SJSA1 (cell line): ENCODE measurements at regions not wholly inside any gene's neighbourhood (a gene's known extent, or its start where the extent isn't known, plus 50 kb on each side); places are given as distances from the start of the nearest gene placed in this dataset.
"Not testable (repeated sequence)": the region's sequence is repeated elsewhere in the genome, so short reads cannot be mapped to it uniquely, and the experiment has no call there.

ENCODE experiments used
- DNase-seq, 2 experiments: peaks; one replicate each; pipeline ENCODE4 v3.0.0-alpha.2; 2015 to 2020; ENCODE audit warnings: low spot score in 2 of 2, low read depth in 1 of 2
- H3K27ac ChIP-seq: fragments of 250-450 bp; sonication (Bioruptor Pico); 2 replicates; pipeline ENCODE4 v1.5.1; 2020; ENCODE audit warnings: mild to moderate bottlenecking, moderate library complexity
- H3K27me3 ChIP-seq: fragments of 250-450 bp; sonication (Bioruptor Pico); replicated peaks from 2 replicates; pipeline ENCODE4 v1.5.1; 2020; ENCODE audit warnings: mild to moderate bottlenecking, moderate library complexity
- H3K36me3 ChIP-seq: fragments of 250-450 bp; sonication (Bioruptor Pico); 2 replicates; pipeline ENCODE4 v1.5.1; 2020; ENCODE audit warnings: mild to moderate bottlenecking
- H3K4me1 ChIP-seq: fragments of 250-450 bp; sonication (Bioruptor Pico); replicated peaks from 2 replicates; pipeline ENCODE4 v1.6.1; 2021; ENCODE audit warnings: mild to moderate bottlenecking
- H3K4me3 ChIP-seq: fragments of 250-450 bp; sonication (Bioruptor Pico); 2 replicates; pipeline ENCODE4 v1.5.1; 2020; ENCODE audit warnings: mild to moderate bottlenecking
- H3K9me3 ChIP-seq: fragments of 250-450 bp; sonication (Bioruptor Pico); replicated peaks from 2 replicates; pipeline ENCODE4 v1.5.1; 2020; ENCODE audit warnings: mild to moderate bottlenecking

DNA sequence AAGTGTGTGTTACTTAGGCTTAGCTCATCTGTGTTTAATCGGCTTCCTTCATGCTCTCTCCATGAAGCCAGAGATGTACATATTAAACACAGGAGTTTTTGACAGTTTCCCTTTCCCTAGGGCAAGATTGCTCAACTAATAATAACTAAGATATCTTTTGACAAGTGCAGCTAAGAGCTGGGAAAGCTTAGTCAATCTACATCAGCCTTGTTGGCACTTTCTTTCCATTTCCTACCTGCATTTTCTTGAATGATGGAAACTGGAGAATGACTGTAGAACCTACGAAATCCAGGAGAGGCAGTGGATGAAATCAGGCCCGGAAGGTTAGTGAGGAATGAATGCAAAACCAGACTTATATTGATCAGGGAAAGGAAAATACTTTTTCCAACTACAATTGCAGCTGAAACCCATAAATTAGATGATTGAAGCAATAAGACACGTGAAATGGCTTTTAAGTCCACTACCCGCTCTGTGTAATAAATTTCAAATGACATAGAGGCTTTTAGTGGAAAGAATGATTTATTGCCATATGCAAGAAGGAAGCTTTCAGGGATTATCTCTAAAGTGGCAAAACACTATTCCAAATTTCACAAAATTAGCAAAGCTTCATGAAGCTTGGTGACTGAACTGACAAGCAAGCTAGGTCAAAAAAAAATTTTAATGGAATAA, 237.2 kb upstream of the ID4 start:
- Histone ChIP-seq H3K9me3 (no peaks in the 10 kb centered on the region), H3K4me1 (no peaks in the 10 kb centered on the region), H3K4me3 (no peak overlapping the region), H3K36me3 (no peaks in the 10 kb centered on the region), H3K27me3 (no peaks in the 10 kb centered on the region; the same call in 1 of the 2 replicates), H3K27ac (no peak overlapping the region)
- DNase-seq: no peak

DNA sequence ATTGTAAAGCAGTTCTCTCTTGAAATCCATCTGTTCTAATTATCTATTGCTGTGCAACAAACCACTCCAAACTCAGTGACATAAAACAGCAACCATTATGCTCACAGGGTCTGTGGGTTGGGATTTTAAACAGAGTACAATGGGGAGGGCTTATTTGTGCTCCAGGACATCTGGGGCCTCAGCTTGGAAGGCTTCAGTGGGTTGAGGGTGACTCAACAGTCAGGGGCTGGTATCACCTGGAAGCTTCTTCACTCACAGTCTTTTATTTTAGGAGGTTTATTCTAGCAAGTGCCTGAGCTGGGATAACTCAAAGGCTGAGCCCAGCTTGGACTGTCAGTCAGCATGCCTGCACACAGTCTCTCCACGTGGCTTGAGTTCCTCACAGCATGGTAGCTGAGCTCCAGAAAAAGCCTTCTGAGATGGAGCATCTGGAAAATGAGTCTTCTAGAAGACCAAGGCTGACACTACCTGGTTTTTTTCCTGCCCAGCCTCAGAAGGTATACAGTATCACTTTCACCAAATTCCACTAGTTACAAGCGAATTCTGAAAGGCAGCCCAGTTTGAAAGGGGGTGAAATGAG, 234.6 kb upstream of the ID4 start:
- no peak for DNase-seq
- Histone ChIP-seq H3K9me3 (no peaks in the 10 kb centered on the region), H3K27me3 (no peaks in the 10 kb centered on the region; the same call in 1 of the 2 replicates), H3K27ac (no peak overlapping the region), H3K4me3 (no peak overlapping the region), H3K4me1 (no peaks in the 10 kb centered on the region), H3K36me3 (no peaks in the 10 kb centered on the region)

DNA sequence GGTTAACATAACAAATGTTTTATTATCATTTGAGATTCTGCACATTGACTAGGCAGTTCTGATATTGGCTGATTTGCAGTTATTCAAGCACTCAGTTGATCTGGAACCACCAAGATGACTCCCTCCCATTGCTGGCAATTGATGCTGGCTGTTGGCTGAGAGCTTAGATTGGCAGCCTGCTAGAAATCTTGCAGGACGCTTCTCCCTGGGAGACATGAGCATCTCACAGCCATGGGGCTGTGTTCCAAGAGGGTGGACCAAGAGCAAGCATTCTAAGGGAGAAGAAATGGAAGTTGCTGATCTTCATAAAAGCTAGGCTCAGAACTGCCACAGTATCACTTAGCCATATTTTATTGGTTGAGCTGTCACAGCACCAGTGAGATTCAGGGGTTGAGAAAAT, 233.4 kb upstream of the ID4 start:
- Histone ChIP-seq H3K4me3 (no peak overlapping the region), H3K36me3 (no peaks in the 10 kb centered on the region), H3K27me3 (no peaks in the 10 kb centered on the region; the same call in 1 of the 2 replicates), H3K27ac (no peak overlapping the region), H3K4me1 (no peaks in the 10 kb centered on the region), H3K9me3 (no peaks in the 10 kb centered on the region)
- DNase-seq: no peak

DNA sequence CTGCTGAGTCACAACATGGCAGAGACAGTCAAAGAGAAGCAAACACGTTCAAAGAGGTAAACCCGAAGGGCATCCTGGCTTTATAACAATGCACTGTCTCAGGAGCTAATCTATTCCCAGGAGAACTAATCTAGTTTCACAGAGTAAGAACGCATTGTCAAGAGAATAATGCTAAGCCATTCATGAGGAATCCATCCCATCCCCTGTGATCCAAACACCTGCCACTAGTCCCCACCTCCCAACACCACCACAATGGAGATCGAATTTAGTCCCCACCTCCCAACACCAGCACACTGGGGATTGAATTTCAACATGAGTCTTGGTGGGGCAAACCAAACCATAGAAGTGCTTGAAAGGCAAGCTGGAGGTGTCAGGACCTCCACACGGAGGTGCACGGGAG, 231.5 kb upstream of the ID4 start:
- Histone ChIP-seq H3K4me1 (no peaks in the 10 kb centered on the region), H3K27ac (no peak overlapping the region), H3K36me3 (no peaks in the 10 kb centered on the region), H3K4me3 (no peak overlapping the region), H3K9me3 (no peaks in the 10 kb centered on the region), H3K27me3 (no peaks in the 10 kb centered on the region; the same call in 1 of the 2 replicates)
- DNase-seq: no peak

DNA sequence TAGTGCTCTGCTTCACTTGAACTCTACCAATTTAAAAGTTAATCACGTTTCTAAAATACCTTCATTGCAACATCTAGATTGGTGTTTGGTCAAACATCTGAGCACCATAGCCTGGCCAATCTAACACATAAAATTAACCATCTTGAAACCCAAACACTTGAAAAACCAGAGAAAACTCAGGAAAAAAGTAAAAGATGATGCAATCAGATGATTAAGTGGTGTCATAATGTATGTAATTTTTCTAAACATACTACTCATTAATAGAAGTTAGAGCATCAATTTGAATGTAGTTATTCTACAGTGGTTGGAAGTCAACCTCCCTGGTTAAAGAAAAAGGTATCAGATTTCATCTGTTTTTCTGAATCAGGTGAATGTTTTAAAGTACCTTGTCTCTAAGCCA, 228.6 kb upstream of the ID4 start:
- Histone ChIP-seq H3K36me3 (no peaks in the 10 kb centered on the region), H3K27me3 (no peaks in the 10 kb centered on the region), H3K9me3 (no peaks in the 10 kb centered on the region), H3K4me1 (no peaks in the 10 kb centered on the region), H3K4me3 (no peak overlapping the region), H3K27ac (no peak overlapping the region)
- no peak for DNase-seq

DNA sequence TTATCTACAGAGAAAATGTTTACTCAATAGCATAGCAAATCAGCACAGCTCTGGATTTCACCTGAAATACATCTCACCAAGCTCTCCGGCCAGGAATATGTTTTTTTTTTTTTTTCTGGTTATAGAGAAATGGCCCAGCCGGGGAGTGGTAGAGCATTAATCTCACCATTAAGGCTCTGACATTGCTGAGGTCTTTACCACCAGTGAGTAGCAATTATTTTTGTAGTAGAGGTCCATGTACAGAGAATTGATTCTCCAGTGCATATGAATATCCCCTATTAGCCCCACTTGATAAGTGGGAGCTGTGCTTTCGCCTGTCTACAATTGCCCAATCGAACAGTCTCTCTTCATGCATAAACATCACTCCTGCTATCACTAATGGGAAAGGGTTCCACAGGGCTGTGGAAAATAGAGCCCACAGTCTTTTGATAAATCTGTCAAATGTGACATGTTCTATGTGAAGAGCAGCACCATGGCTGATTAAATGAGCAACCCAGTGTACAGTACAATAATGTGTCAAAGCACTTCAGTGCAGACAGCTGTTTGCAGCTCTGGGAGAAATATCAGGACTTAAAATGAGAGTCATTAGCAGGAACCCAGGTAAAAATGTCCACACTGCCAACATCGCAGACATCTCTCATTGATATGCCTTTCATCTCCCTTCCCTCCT, 227.1 kb upstream of the ID4 start:
- Histone ChIP-seq H3K9me3 (no peaks in the 10 kb centered on the region), H3K27me3 (no peaks in the 10 kb centered on the region), H3K27ac (no peak overlapping the region), H3K4me1 (no peaks in the 10 kb centered on the region), H3K36me3 (no peaks in the 10 kb centered on the region), H3K4me3 (no peak overlapping the region)
- no peak for DNase-seq

DNA sequence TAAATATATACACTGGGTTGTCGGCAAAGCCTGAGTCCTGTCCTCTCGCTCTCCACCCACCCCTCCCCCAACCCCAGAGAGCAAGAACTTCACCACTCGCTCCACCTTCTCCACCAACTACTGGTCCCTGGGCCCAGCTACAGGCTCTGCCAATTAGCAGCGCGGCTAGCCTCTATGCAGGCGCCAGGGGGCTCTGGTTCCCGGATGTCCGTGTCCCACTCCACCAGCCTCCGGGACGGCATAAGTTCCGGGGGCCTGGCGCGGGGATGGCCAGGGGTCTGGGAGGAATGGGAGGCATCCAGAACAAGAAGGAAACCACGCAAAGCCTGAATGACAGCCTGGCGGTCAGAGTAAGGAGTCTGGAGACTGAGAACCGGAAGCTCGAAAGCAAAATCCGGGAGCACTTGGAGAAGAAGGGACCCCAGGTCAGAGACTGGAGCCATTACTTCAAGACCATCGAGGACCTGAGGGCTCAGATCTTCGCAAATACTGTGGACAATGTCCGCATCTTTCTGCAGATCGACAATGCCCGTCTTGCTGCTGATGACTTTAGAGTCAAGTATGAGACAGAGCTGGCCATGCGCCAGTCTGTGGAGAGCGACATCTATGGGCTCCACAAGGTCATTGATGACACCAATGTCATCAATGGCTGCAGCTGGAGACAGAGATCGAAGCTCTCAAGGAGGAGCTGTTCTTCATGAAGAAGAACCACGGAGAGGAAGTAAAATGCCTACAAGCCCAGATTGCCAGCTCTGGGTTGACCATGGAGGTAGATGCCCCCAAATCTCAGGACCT, 224.3 kb upstream of the ID4 start:
- not testable (repeated sequence) for H3K27me3 ChIP-seq, H3K36me3 ChIP-seq, DNase-seq, H3K4me3 ChIP-seq, H3K4me1 ChIP-seq, H3K9me3 ChIP-seq, H3K27ac ChIP-seq

DNA sequence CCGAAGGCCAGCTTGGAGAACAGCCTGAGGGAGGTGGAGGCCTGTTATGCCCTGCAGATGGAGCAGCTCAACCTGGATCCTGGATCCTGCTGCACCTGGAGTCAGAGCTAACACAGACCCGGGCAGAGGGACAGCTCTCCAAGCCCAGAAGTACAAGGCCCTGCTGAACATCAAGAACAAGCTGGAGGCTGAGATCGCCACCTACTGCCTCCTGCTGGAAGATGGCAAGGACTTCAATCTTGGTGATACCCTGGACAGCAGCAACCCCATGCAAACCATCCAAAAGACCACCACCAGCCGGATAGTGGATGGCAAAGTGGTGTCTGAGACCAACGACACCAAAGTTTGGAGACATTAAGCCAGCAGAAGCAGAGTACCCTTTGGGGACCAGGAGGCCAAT, 223.5 kb upstream of the ID4 start:
- Histone ChIP-seq H3K4me1 (no peaks in the 10 kb centered on the region), H3K9me3 (no peaks in the 10 kb centered on the region), H3K27ac (no peak overlapping the region), H3K27me3 (no peaks in the 10 kb centered on the region), H3K36me3 (no peaks in the 10 kb centered on the region), H3K4me3 (no peak overlapping the region)
- DNase-seq: no peak

DNA sequence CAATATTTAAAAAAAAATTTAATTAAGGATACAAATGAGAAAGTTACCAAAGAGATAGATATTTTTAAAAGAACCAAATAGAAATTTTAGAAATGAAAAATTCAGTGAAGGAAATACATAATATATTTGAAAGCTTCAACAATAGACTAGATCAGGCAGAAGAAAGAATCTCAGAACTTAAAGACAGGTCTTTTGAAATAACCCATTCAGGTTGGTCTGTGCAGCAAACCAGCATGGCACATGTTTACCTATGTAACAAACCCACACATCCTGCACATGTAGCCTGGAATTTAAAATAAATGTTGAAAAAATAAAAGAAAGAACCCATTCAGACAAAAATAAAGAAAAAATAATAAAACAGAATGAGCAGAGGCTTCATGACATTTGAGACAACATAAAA, 221.1 kb upstream of the ID4 start:
- no peak overlapping the region for H3K4me3 ChIP-seq
- no peak for DNase-seq
- H3K27me3 ChIP-seq: no peaks in the 10 kb centered on the region
- H3K27ac ChIP-seq: no peak overlapping the region
- H3K9me3 ChIP-seq: no peaks in the 10 kb centered on the region
- H3K4me1 ChIP-seq: no peaks in the 10 kb centered on the region
- no peaks in the 10 kb centered on the region for H3K36me3 ChIP-seq

DNA sequence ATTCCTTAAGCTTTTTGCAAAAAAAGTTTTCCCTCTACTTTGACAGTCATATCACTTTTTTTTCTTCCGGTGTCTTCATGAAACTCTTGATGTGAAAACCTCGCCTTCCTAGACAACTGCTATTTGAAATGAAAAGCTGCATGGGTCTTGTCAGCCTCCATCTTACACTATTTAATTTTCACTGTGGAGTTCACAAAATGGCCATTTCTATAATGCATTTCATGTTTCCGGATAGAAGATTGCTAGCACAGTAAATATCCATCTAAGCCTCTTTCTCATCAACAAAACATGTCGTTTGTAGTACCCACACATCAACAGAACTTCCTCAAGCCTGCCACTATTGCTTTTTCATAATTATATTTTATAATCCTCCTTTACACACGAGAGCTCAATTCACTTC, 204.9 kb upstream of the ID4 start:
- Histone ChIP-seq H3K4me1 (no peaks in the 10 kb centered on the region), H3K27me3 (no peaks in the 10 kb centered on the region; the same call in 1 of the 2 replicates), H3K4me3 (no peak overlapping the region), H3K27ac (no peak overlapping the region), H3K36me3 (no peaks in the 10 kb centered on the region), H3K9me3 (no peaks in the 10 kb centered on the region)
- no peak for DNase-seq

DNA sequence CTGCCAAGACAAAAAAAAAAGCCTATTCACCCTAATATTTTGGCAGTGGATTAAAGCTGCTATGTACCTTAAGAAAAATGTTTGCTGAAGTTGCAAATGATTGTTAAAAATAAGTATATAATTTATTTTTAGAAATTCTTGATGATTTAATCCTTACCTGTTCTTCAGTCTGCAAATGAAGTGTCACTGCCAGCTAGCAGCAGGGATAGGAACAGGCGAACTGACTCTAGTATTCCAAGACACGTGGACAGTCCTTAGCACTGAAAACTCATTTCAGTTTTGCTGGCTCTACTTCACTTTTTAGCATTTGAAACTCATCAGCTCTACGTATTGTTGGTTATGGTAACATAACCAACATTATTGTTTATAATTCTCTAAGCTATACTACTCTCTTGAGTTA, 204.4 kb upstream of the ID4 start:
- Histone ChIP-seq H3K4me3 (no peak overlapping the region), H3K4me1 (no peaks in the 10 kb centered on the region), H3K27ac (no peak overlapping the region), H3K27me3 (no peaks in the 10 kb centered on the region; the same call in 1 of the 2 replicates), H3K9me3 (no peaks in the 10 kb centered on the region), H3K36me3 (no peaks in the 10 kb centered on the region)
- no peak for DNase-seq

DNA sequence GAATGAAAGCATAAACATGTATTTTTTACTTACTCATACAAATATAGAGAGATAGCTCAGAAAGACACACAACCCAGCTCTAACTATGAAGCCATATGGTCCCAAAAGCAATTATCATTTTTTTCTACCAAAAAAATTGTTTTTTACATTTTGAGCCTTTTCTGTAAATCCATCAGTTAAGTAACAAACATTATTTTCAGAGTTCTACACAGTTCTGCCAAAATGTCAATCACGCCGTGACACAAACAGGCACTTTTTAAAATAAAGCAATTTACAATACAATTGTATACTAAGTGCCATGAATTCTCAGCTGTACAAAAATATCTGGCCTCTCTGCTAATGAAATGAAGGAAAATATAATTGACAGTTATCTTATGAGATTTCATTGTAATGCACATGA, 201.4 kb upstream of the ID4 start:
- H3K27me3 ChIP-seq: no peaks in the 10 kb centered on the region; the same call in 1 of the 2 replicates
- DNase-seq: no peak
- H3K27ac ChIP-seq: no peak overlapping the region
- H3K9me3 ChIP-seq: no peaks in the 10 kb centered on the region
- H3K36me3 ChIP-seq: no peaks in the 10 kb centered on the region
- H3K4me3 ChIP-seq: no peak overlapping the region
- no peaks in the 10 kb centered on the region for H3K4me1 ChIP-seq

DNA sequence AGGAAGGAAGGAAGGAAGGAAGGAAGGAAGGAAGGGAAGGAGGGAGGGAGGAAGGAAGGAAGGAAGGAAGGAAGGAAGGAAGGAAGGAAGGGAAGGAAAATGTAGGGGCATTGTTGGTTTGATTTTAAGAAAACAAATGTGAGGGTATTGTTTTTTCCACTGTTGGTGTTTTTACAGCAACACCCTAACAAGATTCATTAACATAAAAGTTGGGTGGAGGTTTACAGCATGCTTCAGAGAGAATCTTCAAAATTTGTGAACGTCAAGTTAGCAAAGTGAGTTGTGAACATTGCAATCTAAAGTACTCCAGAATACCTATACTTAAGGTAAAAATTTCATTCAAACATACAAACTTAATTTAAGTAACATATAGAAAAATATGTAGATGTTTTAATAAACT, 200.2 kb upstream of the ID4 start:
- Histone ChIP-seq H3K27me3 (no peaks in the 10 kb centered on the region; the same call in 1 of the 2 replicates), H3K9me3 (no peaks in the 10 kb centered on the region), H3K27ac (no peak overlapping the region), H3K4me1 (no peaks in the 10 kb centered on the region), H3K4me3 (no peak overlapping the region), H3K36me3 (no peaks in the 10 kb centered on the region)
- DNase-seq: no peak

DNA sequence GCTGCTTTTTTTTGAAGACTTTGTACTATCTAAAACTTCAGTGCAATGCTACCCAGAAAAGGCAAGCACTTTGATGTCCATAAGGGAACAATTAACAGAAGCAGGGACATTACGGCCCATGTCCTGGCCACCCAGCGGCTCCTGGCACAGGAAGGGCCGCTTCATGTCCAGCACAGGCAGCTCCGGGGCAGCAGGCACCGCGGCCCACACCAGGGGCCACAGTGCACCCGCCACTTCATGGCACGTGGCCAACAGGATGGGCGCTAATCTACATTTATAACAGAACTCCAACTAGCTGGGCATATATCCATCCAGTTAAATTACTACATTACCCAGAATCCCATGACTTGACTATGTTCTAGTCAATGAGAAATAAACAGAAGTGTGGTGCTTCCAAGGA, 198.2 kb upstream of the ID4 start:
- no peaks in the 10 kb centered on the region for H3K4me1 ChIP-seq
- H3K9me3 ChIP-seq: no peaks in the 10 kb centered on the region
- H3K4me3 ChIP-seq: no peak overlapping the region
- no peak for DNase-seq
- no peaks in the 10 kb centered on the region for H3K27me3 ChIP-seq
- H3K27ac ChIP-seq: no peak overlapping the region
- no peaks in the 10 kb centered on the region for H3K36me3 ChIP-seq
